ENCODE measurements at regions not wholly inside any gene's neighbourhood (a gene's known extent, or its start where the extent isn't known, plus 50 kb on each side); places are given as distances from the start of the nearest gene placed in this dataset.

GRCh38 chr4:83178029-83178428 lies 63.5 kb upstream of the PLAC8 start:
- TF ChIP-seq POLR2A (IDR thresholded peaks at IDR 0.05) = no peak
- TF ChIP-seq CTCF (IDR thresholded peaks at IDR 0.05) = no peak

Measured in testis (tissue), 2 donors.